CD14-positive monocyte (primary cell): ENCODE measurements at regions not wholly inside any gene's neighbourhood (a gene's known extent, or its start where the extent isn't known, plus 50 kb on each side); places are given as distances from the start of the nearest gene placed in this dataset.

Experiments used
- DNase-seq, 3 donors: peaks; one replicate each; pipeline ENCODE4 v3.0.0-alpha.2; 2011 to 2022
- H2AFZ ChIP-seq: 2 replicates; pipeline ENCODE4 v1.6.0; 2012; ENCODE audit warnings: mild to moderate bottlenecking, low read depth, low read length, inconsistent platforms; ENCODE audit not compliant: insufficient read depth, poor library complexity, severe bottlenecking
- H3K27ac ChIP-seq, 2 donors: 1 replicate in 1 of 2; 2 replicates in 1 of 2; pipeline ENCODE4 v1.5.1; 2012 to 2013; ENCODE audit warnings: low read length in 2 of 2, control low read depth in 1 of 2, inconsistent platforms in 1 of 2, low read depth in 1 of 2, mild to moderate bottlenecking in 1 of 2
- H3K27me3 ChIP-seq, 2 donors: one replicate each; pipeline versions ENCODE4 v1.6.0 to v1.6.1; 2011 to 2013; ENCODE audit warnings: low read length in 2 of 2; ENCODE audit not compliant: control insufficient read depth in 2 of 2, insufficient read depth in 2 of 2
- H3K36me3 ChIP-seq, 2 donors: replicated peaks in 1 of 2; 1 replicate in 1 of 2; 2 replicates in 1 of 2; pipeline versions ENCODE4 v1.5.1 to v1.6.1; 2012 to 2013; ENCODE audit warnings: low read length in 2 of 2, control low read depth in 1 of 2, inconsistent platforms in 1 of 2, mild to moderate bottlenecking in 1 of 2; ENCODE audit not compliant: insufficient read depth in 2 of 2, control insufficient read depth in 1 of 2
- H3K4me1 ChIP-seq, 2 donors: 1 replicate in 1 of 2; 2 replicates in 1 of 2; pipeline versions ENCODE4 v1.5.1 to v1.6.1; 2012 to 2013; ENCODE audit warnings: low read length in 2 of 2, control low read depth in 1 of 2, inconsistent platforms in 1 of 2, mild to moderate bottlenecking in 1 of 2, moderate library complexity in 1 of 2; ENCODE audit not compliant: insufficient read depth in 2 of 2, control insufficient read depth in 1 of 2
- H3K4me2 ChIP-seq: replicated peaks from 2 replicates; pipeline ENCODE3; 2012; ENCODE audit warnings: low read length, moderate library complexity, mild to moderate bottlenecking; ENCODE audit not compliant: poor library complexity, severe bottlenecking; ENCODE audit errors: extremely low read depth
- H3K4me3 ChIP-seq, 3 experiments: fragments of 200-600 bp in 1 of 3; sonication (generic) in 1 of 3; replicated peaks in 1 of 3; 1 replicate in 2 of 3; 2 replicates in 1 of 3; pipeline ENCODE4 v1.5.1; 2011 to 2013; ENCODE audit warnings: low read length in 3 of 3, mild to moderate bottlenecking in 3 of 3, control low read depth in 2 of 3, low read depth in 2 of 3, inconsistent platforms in 1 of 3, moderate library complexity in 1 of 3
- H3K79me2 ChIP-seq: 2 replicates; pipeline ENCODE4 v1.6.0; 2012; ENCODE audit warnings: mild to moderate bottlenecking, control low read depth, inconsistent platforms, low read length, moderate library complexity; ENCODE audit not compliant: insufficient read depth
- H3K9ac ChIP-seq: 2 replicates; pipeline ENCODE4 v1.6.0; 2017; ENCODE audit warnings: low read length, mild to moderate bottlenecking; ENCODE audit not compliant: insufficient read depth, poor library complexity, severe bottlenecking
- H3K9me3 ChIP-seq, 2 donors: replicated peaks in 1 of 2; 1 replicate in 1 of 2; 2 replicates in 1 of 2; pipeline versions ENCODE4 v1.5.1 to v1.6.1; 2012 to 2013; ENCODE audit warnings: low read length in 2 of 2, control low read depth in 1 of 2; ENCODE audit not compliant: control insufficient read depth in 1 of 2, insufficient read depth in 1 of 2
- H4K20me1 ChIP-seq: 2 replicates; pipeline ENCODE4 v1.6.0; 2012; ENCODE audit warnings: mild to moderate bottlenecking, low read length, control low read depth, moderate library complexity; ENCODE audit not compliant: insufficient read depth
- H3K27ac Mint-ChIP-seq, 7 donors: one replicate each; pipeline ENCODE4 v1.8.0; 2020; ENCODE audit warnings: mild to moderate bottlenecking in 7 of 7, mixed read lengths in 7 of 7, moderate library complexity in 6 of 7, inconsistent platforms in 2 of 7
- H3K27me3 Mint-ChIP-seq, 3 donors: one replicate each; pipeline ENCODE4 v1.8.0; 2021 to 2022; ENCODE audit warnings: low read depth in 3 of 3, mild to moderate bottlenecking in 3 of 3, mixed read lengths in 3 of 3, moderate library complexity in 3 of 3, inconsistent platforms in 1 of 3
- H3K36me3 Mint-ChIP-seq, 2 donors: one replicate each; pipeline ENCODE4 v1.8.0; 2020; ENCODE audit warnings: mixed read lengths in 2 of 2, inconsistent platforms in 1 of 2, mild to moderate bottlenecking in 1 of 2
- H3K4me1 Mint-ChIP-seq: one replicate; pipeline ENCODE4 v1.8.0; 2020; ENCODE audit warnings: mild to moderate bottlenecking, mixed read lengths
- H3K4me3 Mint-ChIP-seq, 2 donors: one replicate each; pipeline ENCODE4 v1.8.0; 2020; ENCODE audit warnings: mild to moderate bottlenecking in 2 of 2, mixed read lengths in 2 of 2, moderate library complexity in 1 of 2
- H3K9me3 Mint-ChIP-seq, 7 donors: one replicate each; pipeline ENCODE4 v1.8.0; 2020 to 2022; ENCODE audit warnings: mixed read lengths in 7 of 7, mild to moderate bottlenecking in 6 of 7, moderate library complexity in 6 of 7, inconsistent platforms in 2 of 7
- CTCF ChIP-seq: fragments of 200-600 bp; IDR thresholded peaks from one replicate; pipeline ENCODE4 v1.8.0; 2022; ENCODE audit warnings: antibody characterized with exemption, mild to moderate bottlenecking
- WGBS: methylation state at CpG from one replicate; pipeline ENCODE4 v1.1.5; 2013; ENCODE audit warnings: missing lambda C conversion rate; ENCODE audit not compliant: insufficient coverage; 5-methylcytosine and 5-hydroxymethylcytosine counted together
- intact Hi-C, 2 donors: fragments of 100-400 bp; cut with micrococcal nuclease; formaldehyde crosslinking; loops; one replicate each; pipeline versions ENCODE4 v1.15.0 to v1.15.1; 2023

GRCh38 chr15:31500766-31501449, 174.3 kb downstream of the KLF13 start:
- no peaks in the 10 kb centered on the region for H3K36me3 Mint-ChIP-seq
- Histone ChIP-seq H2AFZ (no peak overlapping the region), H3K79me2 (no peaks in the 10 kb centered on the region), H3K9me3 (no peaks in the 10 kb centered on the region), H3K36me3 (no peaks in the 10 kb centered on the region), H3K9ac (no peak overlapping the region), H3K27ac (no peak overlapping the region), H4K20me1 (no peaks in the 10 kb centered on the region), H3K4me1 (no peaks in the 10 kb centered on the region), H3K4me2 (no peak overlapping the region), H3K4me3 (no peak overlapping the region), H3K27me3 (no peaks in the 10 kb centered on the region)
- peaks cover 3 to 16% (median 14%) of the 10 kb centered on the region in 3 donors for H3K27me3 Mint-ChIP-seq
- H3K9me3 Mint-ChIP-seq: no peaks in the 10 kb centered on the region
- TF ChIP-seq CTCF: no peak
- DNase-seq: no peak
- intact Hi-C loops: no loop called here
- no CpG with 5 or more reads among the region's 3 CpGs for WGBS
- H3K4me1 Mint-ChIP-seq: peaks cover 3% of the 10 kb centered on the region
- no peak overlapping the region for H3K27ac Mint-ChIP-seq
- no peak overlapping the region for H3K4me3 Mint-ChIP-seq

DNA sequence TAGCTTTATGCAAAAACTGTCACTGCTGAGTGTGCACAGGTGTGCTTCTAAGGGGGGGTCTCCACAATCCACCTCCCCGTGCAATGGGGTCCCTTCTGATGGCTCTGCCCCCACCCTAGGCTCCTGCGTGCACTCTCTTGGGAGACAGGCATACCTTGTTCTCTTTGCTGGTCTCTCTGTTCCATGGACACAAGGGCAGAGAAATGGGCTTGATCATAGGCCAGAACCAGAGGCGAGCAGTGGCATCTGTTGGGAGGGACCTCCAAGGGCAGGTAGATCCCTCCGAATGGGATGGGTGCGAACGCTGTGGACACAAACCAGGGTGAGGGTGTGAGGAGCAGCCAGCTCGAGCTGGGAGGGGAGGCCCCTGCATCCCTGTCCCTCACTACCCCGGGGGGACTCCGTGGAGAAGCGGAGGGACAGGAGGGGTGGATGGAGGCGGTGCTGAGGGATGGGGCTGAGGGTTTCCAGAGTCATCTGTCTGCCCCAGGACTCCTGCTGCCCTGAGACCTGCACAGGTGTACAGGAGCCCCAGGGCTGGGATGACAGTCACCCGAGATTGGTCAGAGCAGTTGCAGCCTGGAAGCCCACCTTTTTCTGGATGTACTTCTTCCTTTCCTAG, 175.0 kb downstream of the KLF13 start:
- H3K27ac Mint-ChIP-seq: peak overlapping the region in 1 of 7 donors; percentile 41
- peak overlapping the region in 1 of 2 donors; percentile 35 for H3K4me3 Mint-ChIP-seq
- H3K27me3 Mint-ChIP-seq: peaks cover 5 to 19% (median 17%) of the 10 kb centered on the region in 3 donors

More for the DNA sequence above, 175.0 kb downstream of the KLF13 start:
- Histone ChIP-seq H3K4me1 (no peaks in the 10 kb centered on the region), H3K4me2 (no peak overlapping the region), H3K27me3 (no peaks in the 10 kb centered on the region), H3K9me3 (no peaks in the 10 kb centered on the region), H2AFZ (no peak overlapping the region), H4K20me1 (no peaks in the 10 kb centered on the region), H3K9ac (no peak overlapping the region), H3K27ac (no peak overlapping the region), H3K79me2 (no peaks in the 10 kb centered on the region), H3K4me3 (no peak overlapping the region), H3K36me3 (no peaks in the 10 kb centered on the region)
- Mint-ChIP-seq H3K36me3 (no peaks in the 10 kb centered on the region), H3K4me1 (peaks cover 3% of the 10 kb centered on the region), H3K9me3 (no peaks in the 10 kb centered on the region)
- DNase-seq: no peak
- intact Hi-C loops: no loop called here
- no peak for TF ChIP-seq CTCF
- 94% methylated on average over 7 of the region's 12 CpGs for WGBS
